IPS-20b (cell line): ENCODE measurements at regions not wholly inside any gene's neighbourhood (a gene's known extent, or its start where the extent isn't known, plus 50 kb on each side); places are given as distances from the start of the nearest gene placed in this dataset.

Experiments used
- H3K27ac ChIP-seq: one replicate; pipeline ENCODE4 v1.5.1; 2013; ENCODE audit warnings: low read length
- H3K27me3 ChIP-seq: 2 replicates; pipeline ENCODE4 v1.6.1; 2013; ENCODE audit warnings: mild to moderate bottlenecking, low read length, inconsistent platforms; ENCODE audit not compliant: insufficient read depth
- H3K36me3 ChIP-seq: 2 replicates; pipeline ENCODE4 v1.6.1; 2013; ENCODE audit warnings: low read depth, mild to moderate bottlenecking, inconsistent platforms, low read length, moderate library complexity; ENCODE audit not compliant: insufficient read depth
- H3K4me1 ChIP-seq: 2 replicates; pipeline ENCODE4 v1.6.1; 2013; ENCODE audit warnings: mild to moderate bottlenecking, control low read depth, inconsistent platforms, low read length, moderate library complexity; ENCODE audit not compliant: insufficient read depth
- H3K4me3 ChIP-seq: 2 replicates; pipeline ENCODE4 v1.5.1; 2013; ENCODE audit warnings: mild to moderate bottlenecking, low read length, inconsistent platforms
- H3K9ac ChIP-seq: 2 replicates; pipeline ENCODE4 v1.6.1; 2013; ENCODE audit warnings: low read depth, mild to moderate bottlenecking, inconsistent platforms, low read length, moderate library complexity
- H3K9me3 ChIP-seq: 2 replicates; pipeline ENCODE4 v1.6.1; 2013; ENCODE audit warnings: mild to moderate bottlenecking, low read depth, low read length, inconsistent platforms; ENCODE audit not compliant: insufficient read depth

DNA sequence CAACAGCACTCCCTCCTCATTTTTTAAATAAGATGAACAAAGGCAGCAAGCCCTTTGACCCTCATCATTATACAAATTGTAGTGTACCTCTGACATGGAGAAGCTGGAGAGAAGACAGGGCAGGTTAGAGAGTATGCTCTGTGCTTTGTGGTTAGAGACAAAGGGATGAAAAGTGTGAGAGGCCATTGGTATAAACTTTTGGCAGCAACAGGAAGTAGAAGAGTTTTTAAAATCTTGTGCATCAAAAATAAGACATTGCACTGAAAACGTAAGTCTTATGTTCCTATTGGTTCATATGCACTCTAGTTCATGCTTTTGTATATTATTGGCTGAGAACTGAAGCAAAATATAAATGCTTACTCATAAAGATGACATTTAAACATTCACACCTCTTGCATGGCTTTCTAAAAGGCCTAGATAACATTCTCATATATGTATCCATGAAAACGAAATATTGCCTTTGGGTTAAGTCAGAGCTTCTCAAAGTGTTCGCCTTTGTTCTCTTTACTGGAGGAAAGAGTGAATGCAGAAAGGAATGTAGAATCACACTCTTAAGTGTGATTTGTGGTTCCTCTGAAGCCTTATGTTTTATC, 158.0 kb downstream of the PALM2AKAP2 start:
- H3K27ac ChIP-seq, result no peak overlapping the region
- no peaks in the 10 kb centered on the region for H3K9me3 ChIP-seq
- no peaks in the 10 kb centered on the region for H3K36me3 ChIP-seq
- no peak overlapping the region for H3K4me3 ChIP-seq
- H3K9ac ChIP-seq, result no peak overlapping the region
- H3K4me1 ChIP-seq, result no peaks in the 10 kb centered on the region
- no peaks in the 10 kb centered on the region for H3K27me3 ChIP-seq

DNA sequence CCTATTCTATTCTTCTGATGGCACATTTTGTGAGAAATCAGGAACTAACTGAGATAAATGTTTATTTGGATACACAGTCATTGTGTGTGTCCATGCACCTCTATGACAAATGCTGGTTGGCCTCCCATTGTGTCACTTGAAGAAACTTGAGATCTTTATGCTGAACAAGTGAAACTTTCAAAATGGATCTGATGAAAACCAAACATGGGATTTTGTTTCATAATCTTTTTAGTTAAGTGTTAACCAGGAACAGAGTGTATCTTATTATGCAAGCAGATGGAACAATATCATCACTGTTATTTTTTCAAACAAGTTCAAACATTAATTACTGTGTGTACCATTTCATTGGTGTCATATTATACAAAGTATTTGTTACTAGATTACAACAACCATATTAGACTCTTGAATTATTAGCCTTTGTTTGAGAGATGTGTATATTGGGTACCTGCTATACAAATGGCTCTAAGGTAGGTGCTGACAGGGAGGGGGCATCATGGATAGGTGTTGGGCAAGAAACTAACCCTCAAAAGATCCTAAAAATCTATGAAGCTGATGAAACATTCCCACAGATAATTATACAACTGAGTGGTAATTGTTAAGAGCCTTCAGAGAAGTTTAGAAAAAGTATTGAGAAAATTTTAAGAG, 159.8 kb downstream of the PALM2AKAP2 start:
- no peaks in the 10 kb centered on the region for H3K27me3 ChIP-seq
- H3K9ac ChIP-seq, result no peak overlapping the region
- H3K27ac ChIP-seq, result no peak overlapping the region
- no peaks in the 10 kb centered on the region for H3K9me3 ChIP-seq
- no peaks in the 10 kb centered on the region for H3K36me3 ChIP-seq
- no peaks in the 10 kb centered on the region for H3K4me1 ChIP-seq
- no peak overlapping the region for H3K4me3 ChIP-seq

DNA sequence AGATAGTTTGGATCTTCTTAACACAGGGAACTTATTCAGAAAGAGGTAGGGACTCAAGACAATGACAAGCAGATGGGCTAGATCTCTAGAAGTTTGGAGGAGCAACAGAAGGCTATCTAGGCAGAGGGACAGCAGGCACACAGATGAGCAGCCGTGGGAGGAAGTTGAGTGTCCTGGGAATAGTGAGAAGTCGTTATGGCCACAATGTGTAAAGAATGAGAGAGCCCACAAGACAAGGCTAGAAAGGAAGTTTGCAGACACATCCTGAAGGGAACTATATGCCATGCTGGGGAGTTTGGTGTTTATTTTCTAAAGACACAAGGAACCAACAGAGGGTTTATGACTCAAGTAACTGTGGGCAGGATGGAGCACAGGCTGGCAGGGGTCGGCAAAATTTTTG, 160.6 kb downstream of the PALM2AKAP2 start:
- H3K4me3 ChIP-seq, result no peak overlapping the region
- H3K36me3 ChIP-seq, result no peaks in the 10 kb centered on the region
- H3K9me3 ChIP-seq, result no peaks in the 10 kb centered on the region
- no peak overlapping the region for H3K27ac ChIP-seq
- no peaks in the 10 kb centered on the region for H3K27me3 ChIP-seq
- no peak overlapping the region for H3K9ac ChIP-seq
- H3K4me1 ChIP-seq, result no peaks in the 10 kb centered on the region

DNA sequence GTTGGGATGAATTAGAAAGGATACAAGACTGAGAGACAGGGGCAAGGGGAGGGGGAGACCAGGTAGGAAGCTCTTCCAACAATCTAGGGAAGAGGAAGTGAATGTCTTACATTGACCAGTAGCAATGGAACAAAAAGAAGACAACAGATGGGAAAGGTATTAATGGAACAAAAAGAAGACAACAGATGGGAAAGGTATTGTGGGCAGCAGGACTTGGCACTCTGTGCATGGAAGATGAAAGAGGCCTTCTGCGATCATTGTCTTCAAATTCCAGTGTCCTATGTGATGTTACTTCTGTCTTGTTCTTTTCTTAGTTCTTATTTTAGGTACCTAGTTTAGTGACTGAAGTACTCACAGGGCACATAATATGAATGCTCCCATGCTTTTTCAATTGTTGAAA, 161.8 kb downstream of the PALM2AKAP2 start:
- H3K4me1 ChIP-seq, result no peaks in the 10 kb centered on the region
- H3K36me3 ChIP-seq, result no peaks in the 10 kb centered on the region
- no peaks in the 10 kb centered on the region for H3K9me3 ChIP-seq
- H3K9ac ChIP-seq, result no peak overlapping the region
- H3K27me3 ChIP-seq, result no peaks in the 10 kb centered on the region
- no peak overlapping the region for H3K27ac ChIP-seq
- H3K4me3 ChIP-seq, result no peak overlapping the region

DNA sequence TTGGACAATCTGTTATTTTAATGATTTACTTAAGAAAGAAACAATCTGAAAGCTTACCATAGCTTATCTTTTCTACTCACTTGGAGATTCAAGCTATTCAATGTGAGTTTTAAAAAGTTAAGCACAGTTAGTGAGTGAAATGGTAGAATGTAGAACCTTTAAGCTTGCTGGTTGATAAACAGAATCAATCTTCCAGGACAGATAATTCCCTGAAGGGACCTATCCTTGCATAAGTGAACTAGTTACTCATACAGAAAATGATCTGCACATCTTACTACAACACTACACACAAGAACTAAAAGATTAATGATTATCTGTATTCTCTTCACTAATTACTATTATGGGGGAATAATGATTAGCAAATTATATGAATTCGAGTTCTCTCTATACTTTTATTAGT, 165.6 kb downstream of the PALM2AKAP2 start:
- no peaks in the 10 kb centered on the region for H3K4me1 ChIP-seq

DNA sequence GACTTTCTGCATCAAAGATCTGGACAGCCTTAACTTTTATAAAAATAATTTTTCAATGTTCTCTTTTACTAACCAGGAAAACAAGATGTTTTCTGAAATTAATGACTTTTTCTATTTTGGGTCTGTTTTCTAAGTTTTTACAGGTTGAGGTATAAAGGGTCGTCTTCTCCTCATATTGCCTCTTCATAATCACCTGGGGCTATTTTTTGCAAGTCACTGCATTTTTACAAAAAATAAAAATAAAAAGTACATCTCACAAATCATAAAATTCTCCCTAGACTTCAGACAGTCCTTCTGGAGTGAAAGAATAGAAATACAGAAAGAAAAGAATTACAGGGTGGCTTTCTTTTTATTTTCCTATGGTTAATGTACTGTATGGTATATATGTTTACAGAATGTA, 168.5 kb downstream of the PALM2AKAP2 start:
- Histone ChIP-seq H3K9ac (no peak overlapping the region), H3K4me3 (no peak overlapping the region), H3K27ac (no peak overlapping the region), H3K27me3 (no peaks in the 10 kb centered on the region), H3K9me3 (no peaks in the 10 kb centered on the region), H3K36me3 (no peaks in the 10 kb centered on the region), H3K4me1 (no peaks in the 10 kb centered on the region)

More for the DNA sequence above, 165.6 kb downstream of the PALM2AKAP2 start:
- H3K27ac ChIP-seq, result no peak overlapping the region
- H3K4me3 ChIP-seq, result no peak overlapping the region
- no peaks in the 10 kb centered on the region for H3K36me3 ChIP-seq
- H3K27me3 ChIP-seq, result no peaks in the 10 kb centered on the region
- H3K9me3 ChIP-seq, result no peaks in the 10 kb centered on the region
- no peak overlapping the region for H3K9ac ChIP-seq

DNA sequence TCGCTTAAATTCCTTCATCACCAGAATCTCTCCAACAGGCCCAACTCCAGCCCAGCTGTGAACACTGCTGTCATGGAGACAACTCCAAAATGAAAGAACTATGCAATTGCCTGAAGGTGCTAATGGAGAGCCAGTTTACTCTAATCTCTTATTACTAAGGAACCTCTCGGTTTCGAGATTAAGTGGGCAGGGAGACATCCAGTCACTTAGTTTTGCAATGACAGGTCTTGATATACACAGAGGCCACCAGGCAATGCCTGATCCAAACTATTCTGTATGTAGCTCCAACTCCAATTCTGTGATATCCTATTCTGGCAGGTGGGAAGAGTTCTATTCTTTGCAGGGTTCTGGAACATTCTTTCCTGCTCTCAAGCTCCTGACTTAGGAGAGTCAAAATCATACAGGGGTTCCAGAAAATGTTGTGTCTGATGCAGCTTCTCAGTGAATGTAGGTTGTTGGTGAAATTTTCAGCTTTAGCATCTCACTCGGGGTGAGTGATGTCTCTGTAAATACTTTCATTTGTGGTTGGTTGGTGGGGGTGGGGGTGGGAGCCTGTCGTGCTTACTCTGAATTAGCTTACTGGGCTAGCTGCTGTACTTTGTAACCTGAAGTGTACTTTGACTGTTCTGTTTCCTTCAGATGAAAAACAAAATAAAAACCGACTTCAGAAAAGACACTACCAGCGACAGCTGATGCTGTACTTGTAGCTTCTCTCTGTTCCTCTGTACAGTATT, 170.9 kb downstream of the PALM2AKAP2 start:
- Histone ChIP-seq H3K4me3 (no peak overlapping the region), H3K9ac (no peak overlapping the region), H3K36me3 (no peaks in the 10 kb centered on the region), H3K27me3 (no peaks in the 10 kb centered on the region), H3K27ac (no peak overlapping the region), H3K9me3 (no peaks in the 10 kb centered on the region), H3K4me1 (no peaks in the 10 kb centered on the region)

DNA sequence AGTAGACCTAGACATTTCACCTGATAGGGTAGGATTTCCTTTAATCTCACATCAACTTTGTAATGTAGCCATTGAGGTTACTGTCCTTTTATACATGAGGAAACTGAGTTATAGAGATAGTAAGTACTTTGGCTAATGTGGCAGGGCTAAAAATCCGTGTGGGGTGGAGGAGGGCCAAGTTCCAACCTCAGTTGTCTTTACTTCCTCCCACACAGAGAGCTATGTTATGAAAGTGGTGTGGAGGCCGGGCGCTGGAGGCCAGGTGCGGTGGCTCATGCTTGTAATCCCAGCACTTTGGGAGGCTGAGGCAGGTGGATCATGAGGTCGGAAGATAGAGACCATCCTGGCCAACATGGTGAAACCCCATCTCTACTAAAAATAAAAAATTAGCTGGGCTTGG, 173.3 kb downstream of the PALM2AKAP2 start:
- no peaks in the 10 kb centered on the region for H3K27me3 ChIP-seq
- peaks cover 3% of the 10 kb centered on the region; the same call in 1 of the 2 replicates for H3K4me1 ChIP-seq
- H3K9me3 ChIP-seq, result no peaks in the 10 kb centered on the region
- no peak overlapping the region for H3K4me3 ChIP-seq
- H3K9ac ChIP-seq, result no peak overlapping the region
- no peaks in the 10 kb centered on the region for H3K36me3 ChIP-seq
- H3K27ac ChIP-seq, result no peak overlapping the region

DNA sequence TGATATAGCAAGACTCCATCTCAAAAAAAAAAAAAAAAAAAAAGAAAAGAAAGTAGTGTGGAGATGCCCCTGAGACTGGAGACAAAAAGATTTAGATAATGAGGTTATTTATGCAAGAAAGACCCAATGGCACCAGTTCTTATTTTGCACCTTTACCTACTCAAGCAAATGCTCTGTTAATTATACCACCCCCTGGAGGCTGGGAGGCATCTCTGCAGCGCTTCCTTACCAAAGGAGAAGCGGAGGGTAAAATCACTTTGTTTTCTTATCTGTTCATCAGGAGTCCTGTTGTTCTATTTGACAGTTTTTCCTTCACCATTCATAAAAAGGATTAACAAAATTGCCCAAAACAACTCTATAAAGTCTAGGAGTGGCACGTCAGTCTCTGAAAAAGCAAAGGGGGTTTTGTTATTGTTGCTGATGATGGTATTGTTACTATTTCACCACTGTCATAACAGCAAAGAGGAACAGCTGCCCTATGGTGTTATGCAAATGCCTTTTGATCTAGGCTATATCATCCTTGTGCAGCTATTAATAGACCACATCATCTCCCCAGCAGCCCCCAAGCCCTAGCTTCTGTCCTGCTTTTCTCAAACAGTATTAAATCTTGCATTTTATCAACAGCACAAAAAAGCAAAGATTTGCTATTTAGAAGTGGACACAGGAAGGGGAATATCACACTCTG, 174.0 kb downstream of the PALM2AKAP2 start:
- Histone ChIP-seq H3K36me3 (no peaks in the 10 kb centered on the region), H3K9ac (no peak overlapping the region), H3K4me3 (no peak overlapping the region), H3K27me3 (no peaks in the 10 kb centered on the region), H3K9me3 (no peaks in the 10 kb centered on the region), H3K27ac (no peak overlapping the region), H3K4me1 (peaks cover 3% of the 10 kb centered on the region; the same call in 1 of the 2 replicates)

DNA sequence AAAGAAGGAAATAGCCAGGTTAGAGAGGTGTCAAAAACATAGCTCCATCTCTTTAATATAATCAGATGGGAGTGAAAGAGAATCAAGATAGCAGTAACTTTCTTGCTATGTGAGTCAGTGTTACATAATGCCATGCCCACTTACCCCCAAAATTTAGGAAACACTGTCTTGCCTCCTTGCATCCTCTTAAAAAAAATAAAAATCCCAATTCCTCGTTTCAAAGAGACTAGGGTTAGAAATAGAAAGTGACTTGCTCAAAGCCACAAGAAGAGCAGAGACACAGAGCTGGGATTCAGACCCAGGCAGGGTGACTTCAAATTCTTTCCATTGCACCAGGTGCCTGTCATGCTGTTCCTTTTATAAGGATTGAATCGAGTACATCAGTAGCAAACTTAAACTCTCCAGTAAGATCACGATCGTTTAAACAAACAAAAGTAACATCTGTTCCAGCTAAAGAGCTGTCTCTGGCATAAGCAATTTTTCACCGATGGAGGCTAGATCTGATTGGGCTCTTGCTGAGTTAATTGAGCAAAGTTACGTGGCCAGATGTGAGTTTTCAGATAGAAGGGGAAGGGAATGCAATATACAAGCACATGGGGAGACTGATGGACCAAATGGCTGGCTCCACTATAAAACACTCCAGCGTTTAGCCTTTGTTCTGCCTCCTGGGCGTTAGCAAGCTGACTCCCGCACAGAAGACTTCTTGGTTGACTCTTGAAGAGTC, 176.9 kb downstream of the PALM2AKAP2 start:
- Histone ChIP-seq H3K27me3 (no peaks in the 10 kb centered on the region), H3K9me3 (no peaks in the 10 kb centered on the region), H3K36me3 (no peaks in the 10 kb centered on the region), H3K27ac (no peak overlapping the region), H3K4me1 (peaks cover 3% of the 10 kb centered on the region; the same call in 1 of the 2 replicates), H3K9ac (no peak overlapping the region), H3K4me3 (no peak overlapping the region)

DNA sequence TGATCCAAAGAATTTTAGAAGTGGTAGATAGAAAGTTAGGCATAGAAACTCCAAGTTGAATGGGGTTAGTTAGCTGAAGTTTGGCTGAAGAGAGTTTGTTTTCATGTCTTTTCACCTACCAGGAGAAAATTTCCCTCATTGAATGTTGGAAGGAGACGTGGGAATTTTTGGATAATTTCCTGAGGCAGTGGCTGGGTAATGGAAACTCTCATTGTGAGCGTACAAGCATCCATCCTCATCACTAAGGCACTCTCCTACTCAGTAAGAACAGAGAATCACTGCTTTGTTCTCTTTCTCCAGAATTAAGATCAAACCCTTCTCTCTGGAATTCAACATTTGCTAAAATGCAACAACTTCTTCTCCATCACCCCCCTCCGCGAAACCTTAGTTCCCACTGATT, 179.7 kb downstream of the PALM2AKAP2 start:
- no peaks in the 10 kb centered on the region for H3K27me3 ChIP-seq
- H3K4me3 ChIP-seq, result no peak overlapping the region
- no peaks in the 10 kb centered on the region for H3K36me3 ChIP-seq
- no peak overlapping the region for H3K9ac ChIP-seq
- peaks cover 3% of the 10 kb centered on the region; the same call in 1 of the 2 replicates for H3K4me1 ChIP-seq
- H3K9me3 ChIP-seq, result no peaks in the 10 kb centered on the region
- H3K27ac ChIP-seq, result no peak overlapping the region
